Effector CD8-positive, alpha-beta T cell (primary cell): ENCODE measurements at regions not wholly inside any gene's neighbourhood (a gene's known extent, or its start where the extent isn't known, plus 50 kb on each side); places are given as distances from the start of the nearest gene placed in this dataset.

Experiments
- DNase-seq: peaks from one replicate; lab custom pipeline; 2025; lab: John Stamatoyannopoulos, UW

GRCh38 chr2:7458066-7458465 is 540.9 kb downstream of the RNF144A start:
- DNase-seq: no peak

- no peak for DNase-seq
Observed at GRCh38 chr2:7467782-7468447, 550.7 kb downstream of the RNF144A start.

DNA sequence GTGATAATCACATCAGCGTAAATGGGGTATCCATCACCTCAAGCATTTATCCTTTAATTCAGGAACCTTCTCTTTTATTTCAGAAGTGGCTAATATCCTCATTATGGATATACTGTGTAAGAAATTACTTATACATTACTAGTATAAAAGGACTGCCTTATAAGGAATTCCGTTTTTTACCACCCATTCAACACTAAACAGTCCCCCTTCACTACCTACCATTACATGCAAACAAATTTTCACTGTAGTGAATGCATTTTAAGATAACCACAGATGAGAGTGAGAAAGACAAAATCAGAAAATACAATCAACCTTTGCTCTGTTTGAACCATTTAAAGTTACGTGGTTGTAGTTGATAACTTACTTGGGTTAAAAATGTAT is 551.2 kb downstream of the RNF144A start:
- DNase-seq: no peak

GRCh38 chr2:7468955-7469354 is 551.7 kb downstream of the RNF144A start:
- no peak for DNase-seq

DNA sequence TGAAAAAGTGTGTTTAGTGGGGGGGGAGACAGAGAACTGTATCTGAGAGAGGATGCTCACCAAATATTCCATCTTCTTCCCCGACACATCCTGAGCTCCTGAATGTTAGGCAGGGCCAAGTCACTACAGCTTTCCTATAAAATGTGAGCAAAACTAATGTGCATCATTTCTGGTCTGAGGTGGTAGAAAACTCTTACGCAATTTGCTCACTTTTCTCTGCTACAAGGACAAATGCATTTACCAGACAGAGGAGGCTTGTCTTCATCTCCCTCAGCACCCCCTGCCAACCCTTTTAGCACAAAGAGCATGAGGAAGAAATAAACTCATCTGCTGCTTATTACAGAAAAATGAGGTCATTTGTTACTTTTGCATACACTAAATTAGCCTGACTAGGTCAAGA is 554.0 kb downstream of the RNF144A start:
- DNase-seq: no peak

GRCh38 chr2:7472465-7472864 is 555.3 kb downstream of the RNF144A start:
- no peak for DNase-seq

- DNase-seq: no peak
Observed at GRCh38 chr2:7473135-7473771, 556.0 kb downstream of the RNF144A start.

DNA sequence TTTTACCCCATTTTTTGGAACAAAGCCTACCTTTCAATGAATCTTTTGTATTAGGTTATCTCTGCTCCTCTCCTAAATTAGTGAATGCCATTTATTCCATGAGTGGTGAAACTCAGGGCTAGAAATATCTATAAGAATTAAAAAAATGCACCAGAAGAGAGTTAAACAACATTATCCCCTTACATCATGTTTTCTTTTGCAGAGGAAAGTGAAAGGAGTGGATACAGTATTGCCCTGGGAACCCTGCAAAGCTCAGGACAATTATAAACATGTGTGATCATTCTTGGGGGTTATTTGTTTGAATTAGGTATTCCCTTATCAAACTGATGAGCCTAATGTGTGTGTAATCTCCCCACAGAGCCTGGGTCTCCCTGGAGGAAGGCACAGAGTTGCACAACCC is 559.2 kb downstream of the RNF144A start:
- no peak for DNase-seq

GRCh38 chr2:7479603-7480002 is 562.4 kb downstream of the RNF144A start:
- DNase-seq: no peak

- no peak for DNase-seq
Observed at GRCh38 chr2:7480431-7480830, 563.2 kb downstream of the RNF144A start.

- DNase-seq: no peak
Observed at GRCh38 chr2:7490672-7491071, 573.5 kb downstream of the RNF144A start.

- no peak for DNase-seq
Observed at GRCh38 chr2:7492719-7493118, 575.5 kb downstream of the RNF144A start.

- DNase-seq: no peak
Observed at GRCh38 chr2:7497178-7497577, 580.0 kb downstream of the RNF144A start.

DNA sequence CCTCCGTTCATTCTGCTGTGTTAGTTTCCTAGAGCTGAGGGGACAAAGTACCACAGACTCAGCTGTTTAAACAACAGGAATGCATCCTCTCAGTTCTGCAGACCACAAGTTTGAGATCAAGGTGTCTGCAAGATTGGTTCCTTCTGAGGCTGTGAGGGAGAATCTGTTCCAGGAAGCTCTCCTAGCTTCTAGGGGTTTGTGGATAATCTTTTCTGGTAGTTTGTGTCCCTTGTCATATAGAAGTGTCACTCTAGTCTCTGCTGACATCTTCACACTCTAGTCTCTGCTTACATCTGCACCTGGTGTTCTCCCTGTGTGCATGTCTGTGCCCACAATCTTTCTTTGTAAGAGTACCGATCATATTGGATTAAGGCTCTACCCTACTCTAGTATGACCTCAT is 581.8 kb downstream of the RNF144A start:
- DNase-seq: no peak

DNA sequence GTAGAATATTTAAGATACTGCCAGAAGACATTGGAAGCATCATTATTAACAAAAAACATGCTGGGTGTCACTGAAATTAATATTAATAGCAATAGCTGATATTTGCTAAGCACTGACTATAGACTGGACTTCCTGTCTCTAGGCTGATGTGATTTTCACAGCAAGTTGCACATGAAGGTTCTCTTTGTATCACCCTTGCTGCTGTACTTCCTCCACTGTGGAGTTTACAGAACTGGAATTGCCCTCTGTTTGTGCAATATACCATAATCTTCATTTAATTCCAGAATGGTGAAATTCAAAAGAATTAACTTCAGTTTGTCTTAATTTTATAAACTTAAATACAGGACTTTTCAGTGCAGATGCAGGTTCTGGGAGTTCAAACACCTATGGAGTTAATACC is 585.1 kb downstream of the RNF144A start:
- DNase-seq: no peak

- no peak for DNase-seq
Observed at GRCh38 chr2:7508296-7508943, 591.2 kb downstream of the RNF144A start.

- no peak for DNase-seq
Observed at GRCh38 chr2:7510353-7510752, 593.1 kb downstream of the RNF144A start.

GRCh38 chr2:7513834-7514233 is 596.6 kb downstream of the RNF144A start:
- DNase-seq: no peak

- no peak for DNase-seq
Observed at GRCh38 chr2:7515327-7515726, 598.1 kb downstream of the RNF144A start.

GRCh38 chr2:7516484-7517063 is 599.4 kb downstream of the RNF144A start:
- DNase-seq: no peak

- DNase-seq: no peak
Observed at GRCh38 chr2:7517088-7517487, 599.9 kb downstream of the RNF144A start.

DNA sequence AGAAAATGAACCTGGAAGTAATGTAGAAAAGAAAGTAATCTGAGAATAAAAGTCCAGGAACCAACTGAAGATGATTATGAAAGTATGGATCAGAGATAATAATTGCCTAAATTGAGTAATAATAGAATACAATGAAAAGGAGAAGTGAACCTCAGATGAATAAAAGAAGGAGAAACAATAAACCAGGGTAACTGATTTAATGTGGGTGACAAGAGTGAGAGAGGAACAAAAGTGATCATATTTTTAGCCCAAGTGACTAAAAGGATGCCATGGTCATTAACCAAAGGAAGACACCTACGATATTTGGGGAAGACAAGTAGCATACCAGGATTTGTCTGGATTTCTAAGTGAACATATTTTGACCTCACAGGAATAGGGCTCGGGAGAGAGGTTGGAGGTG is 600.6 kb downstream of the RNF144A start:
- DNase-seq: no peak

GRCh38 chr2:7523481-7524120 is 606.4 kb downstream of the RNF144A start:
- no peak for DNase-seq
